T-cell (primary cell): ENCODE measurements at regions not wholly inside any gene's neighbourhood (a gene's known extent, or its start where the extent isn't known, plus 50 kb on each side); places are given as distances from the start of the nearest gene placed in this dataset.

Source experiments
- ATAC-seq, 4 experiments: fragments of 200-7000 bp in 3 of 4; fragments of 150-1000 bp in 1 of 4; cut with Tn5 transposase; replicated peaks in 1 of 4; 1 replicate in 3 of 4; 2 replicates in 1 of 4; pipeline ENCODE4 v1.10.0; 2021; ENCODE audit warnings: moderate library complexity in 3 of 4, mild to moderate bottlenecking in 2 of 4, moderate number of reproducible peaks in 1 of 4
- CTCF ChIA-PET, 2 donors: fragments of 300-600 bp; sonication (Branson Sonifier 250); formaldehyde crosslinking; loops; one replicate each; lab custom pipeline; 2022; ENCODE audit warnings: antibody characterized with exemption in 2 of 2; lab: Charles Lee
- POLR2A ChIA-PET, 2 donors: fragments of 300-600 bp; sonication (Branson Sonifier 250); formaldehyde crosslinking; loops; one replicate each; lab custom pipeline; 2022; ENCODE audit warnings: antibody characterized with exemption in 2 of 2; lab: Charles Lee
- DNase-seq, 35 experiments: peaks; one replicate each; pipeline versions ENCODE4 v3.0.0 to v3.0.0-alpha.2; 2013 to 2023
- H3K27ac ChIP-seq: one replicate; pipeline ENCODE4 v1.5.1; 2013; ENCODE audit warnings: low read length
- H3K27me3 ChIP-seq, 2 experiments: replicated peaks in 1 of 2; 1 replicate in 1 of 2; 2 replicates in 1 of 2; pipeline versions ENCODE4 v1.6.1 to v1.7.0; 2013; ENCODE audit warnings: low read length in 1 of 2, mixed read lengths in 1 of 2; ENCODE audit not compliant: control insufficient read depth in 2 of 2, insufficient read depth in 2 of 2; ENCODE audit errors: extremely low read depth in 1 of 2
- H3K36me3 ChIP-seq, 2 donors: 1 replicate in 1 of 2; 2 replicates in 1 of 2; pipeline versions ENCODE4 v1.6.1 to v1.7.0; 2013; ENCODE audit warnings: low read length in 1 of 2; ENCODE audit not compliant: control insufficient read depth in 2 of 2, insufficient read depth in 1 of 2; ENCODE audit errors: extremely low read depth in 1 of 2
- H3K4me1 ChIP-seq, 2 experiments: 1 replicate in 1 of 2; 2 replicates in 1 of 2; pipeline versions ENCODE4 v1.6.1 to v1.7.0; 2013; ENCODE audit warnings: low read length in 2 of 2, mixed read lengths in 1 of 2; ENCODE audit not compliant: insufficient read depth in 2 of 2, control insufficient read depth in 1 of 2; ENCODE audit errors: extremely low read depth in 1 of 2
- H3K4me3 ChIP-seq, 2 donors: 1 replicate in 1 of 2; 2 replicates in 1 of 2; pipeline versions ENCODE4 v1.5.1 to v1.7.0; 2013; ENCODE audit warnings: mild to moderate bottlenecking in 2 of 2, low read length in 1 of 2, moderate library complexity in 1 of 2; ENCODE audit not compliant: control insufficient read depth in 1 of 2; ENCODE audit errors: extremely low read depth in 1 of 2
- H3K9me3 ChIP-seq: 2 replicates; pipeline ENCODE4 v1.7.0; 2013
- H3K27ac Mint-ChIP-seq, 2 donors: one replicate each; pipeline ENCODE4 v1.8.0; 2020 to 2021; ENCODE audit warnings: mild to moderate bottlenecking in 2 of 2, mixed read lengths in 2 of 2
- H3K27me3 Mint-ChIP-seq, 2 donors: one replicate each; pipeline ENCODE4 v1.8.0; 2021 to 2022; ENCODE audit warnings: mixed read lengths in 2 of 2
- H3K36me3 Mint-ChIP-seq: one replicate; pipeline ENCODE4 v1.8.0; 2021; ENCODE audit warnings: mixed read lengths
- H3K4me1 Mint-ChIP-seq, 3 donors: one replicate each; pipeline ENCODE4 v1.8.0; 2020 to 2022; ENCODE audit warnings: mixed read lengths in 3 of 3, mild to moderate bottlenecking in 1 of 3
- H3K4me3 Mint-ChIP-seq, 3 donors: one replicate each; pipeline ENCODE4 v1.8.0; 2020 to 2022; ENCODE audit warnings: mild to moderate bottlenecking in 3 of 3, mixed read lengths in 3 of 3, moderate library complexity in 3 of 3
- H3K9me3 Mint-ChIP-seq, 3 donors: one replicate each; pipeline ENCODE4 v1.8.0; 2020 to 2022; ENCODE audit warnings: mixed read lengths in 3 of 3
- WGBS: methylation state at CpG from one replicate; pipeline ENCODE4 v1.1.5; 2013; ENCODE audit warnings: missing lambda C conversion rate; ENCODE audit not compliant: insufficient coverage; 5-methylcytosine and 5-hydroxymethylcytosine counted together

GRCh38 chr19:7421941-7422744, 66.7 kb downstream of the PEX11G start:
- peaks cover 13 to 73% of the 10 kb centered on the region in 2 donors for H3K36me3 ChIP-seq
- Mint-ChIP-seq H3K9me3 (no peaks in the 10 kb centered on the region), H3K27ac (no peak overlapping the region)

More at GRCh38 chr19:7421941-7422744, 66.7 kb downstream of the PEX11G start:
- no peak for DNase-seq
- 97% methylated on average over 12 of the region's 17 CpGs for WGBS
- no peaks in the 10 kb centered on the region for H3K27me3 Mint-ChIP-seq
- peaks cover 26% of the 10 kb centered on the region for H3K36me3 Mint-ChIP-seq
- no peak for ATAC-seq
- Histone ChIP-seq H3K9me3 (no peaks in the 10 kb centered on the region), H3K27ac (no peak overlapping the region), H3K4me1 (peaks cover 0 to 34% of the 10 kb centered on the region in 2 experiments), H3K27me3 (no peaks in the 10 kb centered on the region), H3K4me3 (no peak overlapping the region)
- no peak overlapping the region for H3K4me3 Mint-ChIP-seq
- POLR2A ChIA-PET = interaction anchor here in 1 of 2 donors (0.7 kb wide), 1 partner anchor 84 kb away, joined by 3 read pairs; no protein-coding TSS in a partner anchor
- CTCF ChIA-PET = interaction anchor here in 1 of 2 donors (0.6 kb wide), 1 partner anchor 49 kb away, joined by 3 read pairs; no protein-coding TSS in a partner anchor
- H3K4me1 Mint-ChIP-seq = peaks cover 22 to 33% (median 28%) of the 10 kb centered on the region in 3 donors
